Kidney capillary endothelial cell (primary cell): ENCODE measurements at regions not wholly inside any gene's neighbourhood (a gene's known extent, or its start where the extent isn't known, plus 50 kb on each side); places are given as distances from the start of the nearest gene placed in this dataset.
"Not testable (repeated sequence)": the region's sequence is repeated elsewhere in the genome, so short reads cannot be mapped to it uniquely, and the experiment has no call there.

Source experiments
- DNase-seq: peaks from one replicate; pipeline ENCODE4 v3.0.0-alpha.2; 2018; ENCODE audit warnings: low spot score

DNA sequence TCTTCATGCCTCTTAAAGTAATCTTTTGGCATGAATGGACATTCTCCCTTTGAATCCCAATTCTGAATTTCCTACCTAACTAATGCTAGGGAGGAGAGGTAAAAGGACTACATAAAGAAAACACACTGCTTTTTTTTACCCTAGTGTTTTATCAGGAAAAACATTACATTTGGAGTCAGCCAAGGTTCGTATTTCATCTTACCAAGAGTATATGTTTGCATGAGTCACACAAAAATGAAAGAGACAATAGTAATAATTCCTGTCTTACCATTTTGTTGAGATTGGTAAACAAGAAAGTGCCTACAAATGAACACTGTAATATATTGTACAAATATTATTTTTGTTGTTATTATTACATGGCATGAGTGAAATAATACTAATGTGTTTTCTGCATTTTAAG, 112.9 kb upstream of the WARS2 start:
- no peak for DNase-seq

DNA sequence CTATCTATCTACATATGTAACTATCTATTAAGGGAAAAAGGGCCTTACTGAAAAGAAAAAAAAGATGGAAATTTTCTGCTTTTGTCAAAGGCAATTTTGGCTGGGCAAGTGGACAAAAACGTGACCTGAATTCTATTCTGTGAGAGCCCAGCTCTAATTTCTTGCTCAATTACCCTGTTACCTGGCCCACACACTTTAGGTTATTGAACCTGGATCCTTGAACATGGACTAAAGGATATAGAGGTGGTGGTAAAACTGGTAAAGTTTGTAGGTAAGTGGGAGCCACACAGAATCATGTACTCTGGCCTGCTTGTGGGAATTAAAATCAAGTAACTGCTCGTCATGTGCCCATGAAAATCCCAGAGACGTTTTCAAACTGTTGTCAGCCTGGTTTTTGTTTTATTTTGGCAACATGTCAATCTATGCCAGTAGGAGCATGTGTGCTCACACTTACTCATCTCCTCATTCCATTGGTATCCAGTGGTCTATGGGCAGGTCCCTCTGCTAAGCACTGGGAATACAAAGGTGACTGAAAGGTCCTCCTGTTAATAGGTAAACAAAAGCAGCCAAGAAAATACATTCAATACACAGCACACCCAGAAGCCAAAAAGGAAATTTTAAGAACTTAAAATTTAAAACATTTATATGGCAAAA, 113.7 kb upstream of the WARS2 start:
- DNase-seq: no peak

DNA sequence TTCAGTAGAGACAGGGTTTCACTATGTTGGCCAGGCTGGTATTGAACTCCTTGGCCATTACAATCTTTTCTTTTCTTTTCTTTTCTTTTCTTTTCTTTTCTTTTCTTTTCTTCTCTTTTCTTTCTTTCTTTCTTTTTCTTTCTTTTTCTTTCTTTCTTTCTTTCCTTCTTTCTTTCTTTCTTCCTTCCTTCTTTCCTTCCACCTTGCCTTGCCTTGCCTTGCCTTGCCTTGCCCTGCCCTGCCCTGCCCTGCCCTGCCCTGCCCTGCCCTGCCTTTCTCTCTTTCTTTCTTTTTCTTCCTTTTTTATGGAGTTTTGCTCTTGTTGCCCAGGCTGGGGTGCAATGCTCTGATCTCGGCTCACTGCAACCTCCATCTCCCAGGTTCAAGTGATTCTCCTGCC, 112.5 kb upstream of the HAO2 start:
- DNase-seq: not testable (repeated sequence)

DNA sequence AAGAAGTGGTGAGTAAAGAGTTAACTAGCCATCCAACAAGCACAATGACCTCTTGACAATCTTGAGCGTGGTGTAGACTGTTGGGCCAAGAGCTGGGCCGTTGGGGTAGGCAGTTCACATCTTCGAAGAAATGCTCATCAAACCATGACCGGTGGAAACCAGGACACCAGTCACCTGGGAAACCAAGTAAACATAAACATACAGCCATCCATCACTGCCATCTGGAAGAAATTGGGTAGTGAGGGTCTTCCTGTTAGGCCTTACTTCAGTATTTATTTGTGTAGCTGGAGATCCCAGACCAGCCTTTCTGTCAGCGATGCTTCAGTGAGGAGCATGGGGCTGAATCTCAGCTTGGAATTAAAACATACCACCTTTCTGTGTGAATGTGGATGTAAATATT, 108.1 kb upstream of the HAO2 start:
- no peak for DNase-seq

DNA sequence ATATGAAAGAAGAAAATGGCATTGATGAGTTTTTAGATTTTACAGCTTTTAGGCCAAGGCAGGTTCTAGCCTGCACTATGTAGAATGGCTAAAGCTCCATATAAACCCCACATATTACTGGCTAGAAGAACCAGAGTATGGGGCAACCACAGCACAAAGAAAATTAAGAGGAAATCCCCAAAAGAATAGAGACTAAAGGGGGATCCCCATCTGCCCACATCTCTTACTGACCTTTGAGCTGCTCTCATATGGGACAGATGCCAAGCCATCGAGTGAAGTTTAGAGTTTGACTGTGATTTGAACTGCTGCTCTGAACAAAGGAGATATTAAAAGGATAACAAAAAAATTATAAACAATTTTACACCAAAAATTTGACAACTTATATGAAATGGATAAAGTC, 102.2 kb upstream of the HAO2 start:
- no peak for DNase-seq

DNA sequence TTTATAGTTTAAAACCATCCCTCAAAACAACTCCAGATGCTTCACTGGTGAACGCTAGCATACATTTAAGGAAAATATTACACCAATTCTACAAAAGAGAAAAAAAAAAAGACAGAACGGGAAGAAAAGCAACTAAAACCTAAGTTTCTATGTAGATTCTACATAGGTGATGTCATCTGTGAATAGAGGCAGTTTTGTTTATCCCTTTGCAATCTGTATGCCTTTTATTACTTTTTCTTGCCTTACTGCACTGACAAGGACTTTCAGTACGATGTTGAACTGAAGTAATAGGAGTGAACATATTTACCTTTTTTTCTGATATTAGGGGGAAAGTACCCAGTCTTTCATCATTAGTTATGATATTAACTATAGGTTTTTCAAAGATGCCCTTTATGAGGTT, 101.7 kb upstream of the HAO2 start:
- no peak for DNase-seq

DNA sequence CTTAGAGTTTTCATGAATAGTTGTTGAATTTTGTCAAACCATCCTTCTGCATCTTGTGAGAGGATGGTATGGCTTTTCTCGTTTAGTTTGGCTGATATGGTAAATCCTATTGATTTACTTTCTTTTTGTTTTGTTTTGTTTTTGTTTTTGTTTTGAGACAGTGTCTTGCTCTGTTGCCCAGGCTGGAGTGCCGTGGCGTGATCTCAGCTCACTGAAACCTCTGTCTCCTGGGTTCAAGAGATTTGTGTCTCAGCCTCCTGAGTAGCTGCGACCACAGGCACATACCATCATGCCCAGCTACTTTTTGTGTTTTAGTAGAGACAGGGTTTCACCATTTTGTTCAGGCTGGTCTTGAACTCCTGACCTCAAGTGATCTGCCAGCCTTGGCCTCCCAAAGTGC, 101.3 kb upstream of the HAO2 start:
- DNase-seq: not testable (repeated sequence)

DNA sequence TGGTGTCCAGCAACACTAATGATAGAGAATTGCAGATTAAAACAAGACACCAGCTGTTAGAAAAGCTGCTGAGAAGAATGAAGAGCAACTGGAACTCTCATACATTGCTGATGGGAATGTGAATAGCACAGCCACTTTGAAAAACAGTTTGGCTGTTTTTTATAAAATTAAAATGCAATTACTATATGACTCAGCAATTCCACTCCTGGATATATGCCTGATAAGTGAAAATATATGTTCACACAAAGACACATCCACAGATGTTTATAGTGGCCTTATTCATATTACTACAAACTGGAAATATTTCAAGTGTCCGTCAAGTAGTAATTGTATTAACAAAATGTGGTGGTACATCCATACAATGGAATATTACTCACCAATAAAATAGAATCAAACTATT, 99.7 kb upstream of the HAO2 start:
- DNase-seq: no peak

DNA sequence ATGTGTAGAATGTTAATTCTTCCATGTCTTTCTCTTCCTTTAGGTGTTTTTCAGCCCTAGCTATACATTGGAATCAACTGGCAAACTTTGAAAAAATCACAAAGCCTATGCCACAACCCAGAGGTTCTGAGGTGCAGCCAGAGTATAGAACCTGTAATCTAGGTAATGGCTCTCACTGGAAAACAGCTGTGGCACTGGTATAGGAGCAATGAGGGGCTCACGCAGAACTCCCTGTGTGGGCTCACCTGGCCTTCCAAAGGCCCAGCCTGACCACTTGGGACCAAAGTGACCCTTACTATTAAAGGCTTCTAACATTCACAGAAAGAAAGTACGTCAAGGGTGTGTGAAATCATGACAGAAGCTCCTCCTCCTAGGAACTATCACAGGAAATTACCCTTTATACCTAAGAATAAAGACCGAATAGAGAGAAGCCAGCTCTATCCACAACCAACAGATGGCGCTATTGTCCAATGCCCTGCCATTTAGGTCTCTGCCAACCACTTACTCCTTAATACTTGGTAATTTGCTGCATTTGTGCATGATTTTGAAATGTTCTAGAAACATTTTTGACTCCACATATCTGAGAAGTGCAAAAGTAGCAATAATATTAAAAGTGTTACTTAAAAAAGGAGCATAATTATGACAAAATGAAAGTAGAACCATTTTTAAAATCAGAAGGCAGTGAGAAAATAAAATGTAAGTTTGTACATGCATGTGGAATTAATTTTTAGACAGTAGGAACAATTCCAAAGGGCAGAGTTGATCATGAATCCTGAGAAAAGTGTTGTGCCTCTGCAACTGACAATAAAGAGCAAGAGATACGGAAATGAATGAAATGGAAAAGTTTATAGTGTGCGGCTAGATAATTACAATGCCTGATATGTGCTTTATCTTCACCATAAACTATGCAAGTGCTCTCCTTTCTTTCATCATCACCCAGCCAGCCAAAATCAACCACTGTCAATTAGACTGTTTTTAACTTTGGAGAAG, 93.1 kb upstream of the HAO2 start:
- DNase-seq: peak; percentile 59

DNA sequence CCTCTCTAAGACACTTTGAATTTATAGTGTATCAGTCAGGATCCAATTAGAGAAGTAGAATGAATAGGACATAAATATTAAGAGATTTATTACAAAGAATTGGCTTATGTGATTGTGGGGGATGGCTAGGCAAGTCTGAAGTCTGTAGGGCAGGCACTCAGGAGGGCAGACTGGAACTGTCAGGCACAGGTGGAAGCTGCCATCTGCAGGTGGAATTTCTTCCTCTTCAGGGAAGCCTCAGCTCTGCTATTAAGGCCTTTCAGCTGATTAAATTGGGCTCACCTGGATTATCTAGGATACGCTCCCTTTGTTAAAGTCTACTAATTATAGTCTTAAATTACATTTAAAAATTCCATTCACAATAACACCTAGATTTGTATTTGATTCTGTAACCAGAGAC, 92.0 kb upstream of the HAO2 start:
- no peak for DNase-seq

DNA sequence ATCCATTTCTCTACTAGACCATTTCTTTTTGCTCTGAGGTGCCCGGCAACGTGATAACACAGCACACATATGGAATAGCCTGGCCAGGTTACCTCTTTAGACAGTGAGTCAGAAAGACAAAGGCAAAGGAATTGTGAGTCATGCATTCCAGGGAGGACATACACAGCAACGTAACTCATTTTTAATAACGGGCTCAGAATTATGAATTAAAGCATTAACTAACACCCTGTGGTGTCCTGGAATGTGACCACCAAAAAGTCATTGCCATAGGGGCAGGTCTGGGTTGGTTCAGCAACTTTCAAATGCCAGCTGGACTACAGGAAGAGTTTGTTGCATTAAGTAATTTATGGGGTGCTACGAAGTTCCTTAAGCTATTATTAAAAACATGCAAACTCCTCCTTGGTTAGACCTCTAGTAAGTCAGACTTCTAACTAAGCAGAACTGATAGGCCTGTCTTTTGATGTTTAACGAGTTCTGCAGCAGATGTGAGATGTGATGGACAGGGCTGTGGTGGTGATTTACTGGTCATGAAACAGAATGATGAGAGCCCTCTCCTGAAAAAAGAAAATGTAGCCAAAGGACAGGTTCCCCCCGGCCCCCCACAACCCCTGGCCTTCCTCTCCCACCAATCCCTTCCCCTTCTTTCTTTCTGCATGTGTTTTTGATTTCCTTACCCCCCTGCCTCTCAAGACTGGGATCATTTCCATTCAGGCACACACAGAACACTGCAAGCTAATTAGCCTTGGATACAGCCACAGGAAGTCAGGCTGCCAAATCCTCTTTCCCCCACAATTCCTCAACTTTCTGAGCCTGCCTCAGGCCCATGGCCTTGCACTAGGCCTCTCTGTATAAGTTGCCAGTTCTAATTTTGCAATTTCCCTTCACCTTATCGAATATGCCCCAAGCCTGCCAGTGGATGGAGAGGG, 88.9 kb upstream of the HAO2 start:
- peak; percentile 90 for DNase-seq

DNA sequence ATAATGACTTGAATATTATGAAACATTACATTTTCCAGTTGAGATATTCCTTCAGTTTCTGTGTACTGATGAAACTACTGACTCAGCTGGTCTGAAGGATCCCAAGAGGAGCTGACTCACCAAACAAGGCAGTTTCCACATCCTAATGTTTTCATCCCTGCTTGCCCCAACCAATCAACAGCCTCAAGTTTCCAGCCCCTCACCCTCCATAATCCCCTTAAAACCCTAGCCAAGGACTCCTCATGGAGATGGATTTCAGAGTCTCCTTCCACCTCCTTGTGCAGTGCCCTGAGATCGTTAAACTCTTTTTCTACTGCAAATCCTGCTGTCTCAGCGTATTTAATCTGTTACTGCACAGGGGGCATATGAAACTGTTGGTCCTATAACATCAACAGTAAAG, 83.1 kb upstream of the HAO2 start:
- DNase-seq: no peak

DNA sequence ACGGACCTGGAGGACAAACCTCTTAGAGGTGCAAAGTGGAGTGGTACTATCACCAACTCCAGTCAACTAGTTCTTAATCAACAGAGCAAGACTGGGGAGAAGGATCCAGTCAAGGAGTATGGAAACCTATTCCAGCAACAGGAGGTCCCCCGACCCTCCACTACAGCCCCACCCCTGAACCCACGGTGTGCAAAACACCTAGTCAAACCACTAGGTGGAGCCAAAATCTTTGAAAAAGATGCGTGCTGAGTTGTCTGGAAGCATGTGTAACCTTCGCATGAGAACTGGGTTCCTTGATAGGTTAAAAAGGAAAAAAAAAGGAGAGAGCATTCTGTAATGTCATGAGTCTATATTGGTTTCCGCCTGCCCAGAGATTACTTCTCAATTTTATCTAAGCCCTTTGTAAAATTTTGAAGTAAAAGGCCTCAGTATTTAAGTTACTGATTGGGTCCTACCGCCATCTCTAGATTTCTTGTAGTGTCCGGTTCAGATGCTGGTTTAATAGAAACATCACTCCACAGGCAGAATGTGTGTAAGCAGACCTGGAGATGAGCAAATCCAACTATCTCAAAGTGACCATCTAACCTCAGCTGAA, 81.9 kb upstream of the HAO2 start:
- no peak for DNase-seq

DNA sequence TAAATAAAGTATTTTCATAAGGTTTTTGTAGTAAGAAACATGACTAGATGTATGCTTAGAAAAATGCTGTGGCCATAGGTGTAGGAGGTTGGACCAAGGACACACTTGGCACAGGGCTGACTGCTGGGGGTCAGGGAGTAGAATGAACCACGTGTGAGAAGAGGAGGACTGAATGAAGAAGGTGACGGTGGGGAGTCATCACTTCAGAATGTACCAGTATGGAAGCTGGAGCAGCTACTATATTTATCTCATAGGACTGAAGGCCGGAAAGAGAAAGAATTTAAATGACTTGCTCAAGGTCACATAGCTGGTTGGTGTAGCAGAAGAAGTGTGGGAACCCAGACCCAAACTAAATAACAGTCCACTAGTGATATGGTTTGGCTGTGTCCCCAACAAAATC, 79.8 kb upstream of the HAO2 start:
- DNase-seq: no peak

DNA sequence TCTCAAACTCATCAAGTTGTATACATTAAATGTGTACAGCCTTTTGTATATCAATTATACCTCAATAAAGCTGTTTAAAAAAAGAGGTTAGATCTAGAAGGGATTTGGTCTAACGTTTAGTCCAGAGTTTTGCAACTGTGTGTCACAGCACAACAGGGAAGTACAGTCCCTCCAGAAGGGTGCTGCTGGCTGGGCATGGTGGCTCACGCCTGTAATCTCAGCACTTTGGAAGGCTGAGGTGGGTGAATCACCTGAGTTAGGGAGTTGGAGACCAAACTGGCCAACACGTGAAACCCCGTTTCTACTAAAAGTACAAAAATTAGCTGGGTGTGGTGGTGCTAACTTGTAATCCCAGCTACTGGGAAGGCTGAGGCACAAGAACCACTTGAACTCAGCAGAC, 78.3 kb upstream of the HAO2 start:
- no peak for DNase-seq

DNA sequence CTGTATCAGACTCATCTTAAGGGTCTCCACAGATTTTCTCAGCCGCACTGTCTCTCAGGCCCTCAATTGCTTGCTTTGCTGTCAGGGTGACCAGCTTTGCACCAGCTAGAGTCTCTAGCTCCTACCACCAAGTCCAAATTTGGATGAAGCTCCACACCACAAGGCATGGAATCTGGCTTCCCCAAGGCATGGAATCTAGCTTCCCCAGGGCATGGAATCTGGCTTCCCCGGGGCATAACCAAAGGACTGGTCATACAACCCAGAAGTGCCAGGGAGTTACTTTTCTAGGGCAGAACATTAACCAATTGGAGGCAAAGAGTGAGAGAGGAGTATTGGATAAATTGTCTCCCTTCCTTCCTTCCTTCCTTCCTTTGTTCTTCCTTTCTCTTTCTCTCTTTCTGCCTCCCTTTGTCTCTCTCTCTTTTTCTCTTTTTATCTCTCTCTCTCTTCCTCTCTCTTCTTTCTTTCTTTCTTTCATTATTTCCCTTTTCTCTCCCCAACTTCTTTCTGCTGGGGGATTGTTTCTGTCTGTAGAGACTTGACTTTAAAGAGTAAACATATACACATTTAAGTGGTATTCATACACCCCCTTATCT, 76.9 kb upstream of the HAO2 start:
- DNase-seq: no peak

DNA sequence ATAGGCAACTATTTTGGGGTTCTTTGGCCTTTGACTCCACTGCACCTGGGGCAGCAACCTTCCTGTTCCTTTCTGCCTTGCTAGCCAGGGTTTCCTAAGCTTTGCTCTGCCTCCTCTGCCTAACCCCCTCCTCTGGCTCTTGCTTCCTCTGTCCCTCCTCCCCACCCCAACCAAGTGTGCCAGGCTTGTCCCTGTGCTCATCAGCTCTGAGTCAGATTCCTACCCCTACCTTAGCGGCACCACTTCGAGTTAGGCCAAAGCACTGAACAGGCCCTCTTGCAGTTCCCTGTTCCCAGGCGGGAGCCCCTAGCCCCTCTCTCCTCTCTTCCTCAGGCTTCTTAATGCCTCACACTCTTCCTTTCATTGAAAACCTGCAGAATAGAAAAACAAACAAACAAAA, 74.8 kb upstream of the HAO2 start:
- no peak for DNase-seq

DNA sequence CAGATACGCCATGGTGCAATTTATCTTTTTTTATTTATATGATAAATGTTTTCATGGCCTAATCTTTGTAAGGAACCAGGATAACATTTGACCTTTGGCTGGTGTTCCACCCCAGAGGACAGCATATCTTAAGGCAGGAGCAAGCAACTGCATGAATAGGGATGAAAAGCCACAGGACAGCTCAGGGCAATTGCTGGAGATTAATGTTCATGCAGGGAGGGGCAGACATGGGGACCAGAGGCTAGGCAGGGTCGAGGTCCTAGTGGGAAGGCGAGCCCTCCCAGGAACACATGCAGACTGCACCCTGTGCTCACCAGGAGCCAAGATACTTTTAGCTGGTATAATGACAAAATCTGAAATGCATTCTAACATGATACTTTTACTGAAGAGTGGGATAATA, 74.4 kb upstream of the HAO2 start:
- DNase-seq: no peak

DNA sequence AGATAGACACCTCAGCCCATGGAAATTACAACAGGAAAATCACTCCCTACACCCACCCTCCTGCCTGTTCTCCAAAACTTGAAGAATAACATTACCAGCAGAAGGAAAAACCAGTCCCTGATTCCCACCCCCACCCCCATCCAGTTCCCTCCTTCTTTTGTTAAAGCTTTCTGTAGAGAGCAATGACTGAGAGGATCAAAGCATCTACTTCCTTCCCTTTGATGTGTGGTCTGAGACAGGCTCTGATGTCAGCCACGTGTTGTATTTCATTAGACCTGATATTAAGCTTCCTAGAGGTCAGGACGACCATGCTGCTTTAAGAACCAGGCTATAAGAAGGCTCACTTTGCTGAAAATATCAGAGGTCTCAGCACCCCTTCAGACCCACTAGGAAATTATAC, 73.9 kb upstream of the HAO2 start:
- no peak for DNase-seq

DNA sequence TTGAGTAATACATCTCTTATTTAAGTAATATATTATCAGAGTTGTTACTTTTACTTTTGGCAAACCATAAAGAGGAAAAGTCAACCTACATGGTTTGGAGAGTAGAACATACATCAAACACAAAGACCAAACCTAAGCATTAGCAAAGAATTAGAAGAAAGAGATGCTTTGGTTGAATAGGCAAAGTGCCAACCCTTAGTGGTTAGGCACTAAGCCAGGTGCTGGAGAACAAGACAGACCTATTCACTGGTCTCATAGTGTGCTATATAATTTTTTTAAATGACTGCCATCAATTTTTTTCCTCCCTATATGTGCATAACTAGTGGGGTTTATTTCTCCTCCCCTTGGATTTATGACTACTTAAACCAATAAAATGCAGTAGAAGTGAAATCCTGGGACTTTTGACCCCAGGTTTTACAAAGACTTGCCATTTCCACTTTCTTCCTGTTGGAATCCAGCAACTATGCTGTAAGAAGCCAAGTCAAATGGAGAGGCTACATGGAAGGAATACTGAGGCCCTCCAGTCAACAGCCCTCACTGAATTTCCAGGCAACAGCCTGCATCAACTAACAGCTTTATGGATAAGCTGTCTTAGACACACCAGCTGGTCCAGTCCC, 69.8 kb upstream of the HAO2 start:
- no peak for DNase-seq

DNA sequence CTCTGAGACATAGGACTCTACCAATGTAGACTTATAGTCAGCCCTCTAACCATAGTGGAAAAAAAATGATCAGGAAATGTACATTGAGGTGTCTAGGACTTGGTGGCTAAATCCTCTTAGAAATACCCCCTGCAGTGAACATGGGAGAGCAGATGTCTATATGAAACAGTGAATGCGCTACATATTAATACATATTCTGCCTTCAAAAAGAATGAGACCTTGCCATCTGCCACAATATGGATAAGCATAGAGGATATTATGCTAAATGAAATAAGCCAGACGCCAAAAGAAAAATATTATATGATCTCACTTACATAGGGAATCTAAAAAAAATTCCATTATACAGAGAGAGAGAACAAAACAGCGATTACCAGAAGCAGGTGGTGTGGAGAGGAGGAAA, 66.6 kb upstream of the HAO2 start:
- DNase-seq: no peak
